ENCODE measurements at regions not wholly inside any gene's neighbourhood (a gene's known extent, or its start where the extent isn't known, plus 50 kb on each side); places are given as distances from the start of the nearest gene placed in this dataset.
"Not testable (repeated sequence)": the region's sequence is repeated elsewhere in the genome, so short reads cannot be mapped to it uniquely, and the experiment has no call there.

- DNase-seq = no peak
Measured at GRCh38 chr2:52474091-52474490, 1293.5 kb upstream of the CHAC2 start.

GRCh38 chr2:52473526-52473925 is 1294.1 kb upstream of the CHAC2 start:
- no peak for DNase-seq

- DNase-seq = not testable (repeated sequence)
Measured at GRCh38 chr2:52470457-52470856, 1297.1 kb upstream of the CHAC2 start.

- no peak for DNase-seq
Measured at GRCh38 chr2:52467189-52467588, 1300.4 kb upstream of the CHAC2 start.

GRCh38 chr2:52465287-52465686 is 1302.3 kb upstream of the CHAC2 start:
- no peak for DNase-seq

GRCh38 chr2:52463457-52463856 is 1304.1 kb upstream of the CHAC2 start:
- no peak for DNase-seq

- DNase-seq = no peak
Measured at GRCh38 chr2:52456561-52457377, 1310.8 kb upstream of the CHAC2 start.

- no peak for DNase-seq
Measured at GRCh38 chr2:52454962-52455361, 1312.6 kb upstream of the CHAC2 start.

GRCh38 chr2:52452201-52452600 is 1315.4 kb upstream of the CHAC2 start:
- no peak for DNase-seq

GRCh38 chr2:52445686-52446085 is 1321.9 kb upstream of the CHAC2 start:
- DNase-seq = no peak

GRCh38 chr2:52431352-52431760 is 1336.2 kb upstream of the CHAC2 start:
- no peak for DNase-seq

- no peak for DNase-seq
Measured at GRCh38 chr2:52429740-52430139, 1337.9 kb upstream of the CHAC2 start.

GRCh38 chr2:52429171-52429570 is 1338.4 kb upstream of the CHAC2 start:
- DNase-seq = no peak

- no peak for DNase-seq
Measured at GRCh38 chr2:52428224-52428623, 1339.4 kb upstream of the CHAC2 start.

- no peak for DNase-seq
Measured at GRCh38 chr2:52423655-52424054, 1343.9 kb upstream of the CHAC2 start.

GRCh38 chr2:52423111-52423510 is 1344.5 kb upstream of the CHAC2 start:
- no peak for DNase-seq

- DNase-seq = no peak
Measured at GRCh38 chr2:52416340-52416739, 1351.3 kb upstream of the CHAC2 start.

- no peak for DNase-seq
Measured at GRCh38 chr2:52414561-52415295, 1352.9 kb upstream of the CHAC2 start.

GRCh38 chr2:52409308-52410118 is 1358.1 kb upstream of the CHAC2 start:
- DNase-seq = not testable (repeated sequence)

- DNase-seq = no peak
Measured at GRCh38 chr2:52405980-52406379, 1361.6 kb upstream of the CHAC2 start.

GRCh38 chr2:52404866-52405265 is 1362.7 kb upstream of the CHAC2 start:
- no peak for DNase-seq

GRCh38 chr2:52404046-52404445 is 1363.6 kb upstream of the CHAC2 start:
- no peak for DNase-seq
